Adrenal gland (tissue), 9 donors: ENCODE measurements at regions not wholly inside any gene's neighbourhood (a gene's known extent, or its start where the extent isn't known, plus 50 kb on each side); places are given as distances from the start of the nearest gene placed in this dataset.

Experiments used
- DNase-seq, 7 donors: peaks; one replicate each; pipeline ENCODE4 v3.0.0-alpha.2; 2019 to 2020
- H3K27ac ChIP-seq, 5 donors: fragments of 200-600 bp; sonication (generic) in 4 of 5; 1 replicate in 3 of 5; 2 replicates in 2 of 5; pipeline versions ENCODE4 v1.5.1 to v1.8.0; 2016 to 2020; ENCODE audit warnings: mild to moderate bottlenecking in 1 of 5
- H3K27me3 ChIP-seq: fragments of 200-600 bp; 2 replicates; pipeline ENCODE4 v1.8.0; 2021
- H3K36me3 ChIP-seq, 2 donors: fragments of 200-600 bp; replicated peaks in 1 of 2; 1 replicate in 1 of 2; 2 replicates in 1 of 2; pipeline versions ENCODE4 v1.5.1 to v1.8.0; 2018 to 2022
- H3K4me1 ChIP-seq, 2 donors: fragments of 200-600 bp; replicated peaks in 1 of 2; 1 replicate in 1 of 2; 2 replicates in 1 of 2; pipeline versions ENCODE4 v1.5.1 to v1.8.0; 2018 to 2021
- H3K4me3 ChIP-seq, 4 donors: fragments of 200-600 bp; sonication (generic) in 3 of 4; one replicate each; pipeline ENCODE4 v1.5.1; 2016 to 2018
- H3K9me3 ChIP-seq, 3 donors: fragments of 200-600 bp; sonication (generic) in 1 of 3; replicated peaks in 1 of 3; 1 replicate in 2 of 3; 2 replicates in 1 of 3; pipeline versions ENCODE4 v1.5.1 to v1.8.0; 2016 to 2021
- POLR2A ChIP-seq, 2 donors: fragments of 450-650 bp; IDR thresholded peaks; one replicate each; pipeline ENCODE4 v1.6.1; 2017; ENCODE audit warnings: antibody characterized with exemption in 2 of 2, mild to moderate bottlenecking in 2 of 2, moderate library complexity in 1 of 2
- WGBS, 4 donors: extraction: QIAGEN DNeasy Blood & Tissue Kit in 2 of 4; methylation state at CpG; one replicate each; pipeline versions ENCODE4 v1.1.5 to v1.1.7; 2013 to 2017; 5-methylcytosine and 5-hydroxymethylcytosine counted together
- intact Hi-C, 2 donors: fragments of 100-400 bp; cut with DNase I; formaldehyde crosslinking; loops; one replicate each; pipeline versions ENCODE4 v1.14.1 to v1.15.0; 2022 to 2023
- small RNA-seq, 2 donors: library from RNA; depleted of rRNA; stranded (forward); fragments of <200 nt; gene quantifications; one replicate each; pipeline ENCODE3, GENCODE V24; 2016
- TF ChIP-seq, protein P1 (sequence below), 6 experiments: fragments of 450-650 bp in 4 of 6; fragments of 200-600 bp in 2 of 6; sonication (generic) in 1 of 6; IDR thresholded peaks; 1 replicate in 5 of 6; 2 replicates in 1 of 6; pipeline versions ENCODE4 v1.5.1 to v1.8.0; 2016 to 2021; ENCODE audit warnings: antibody characterized with exemption in 6 of 6, mild to moderate bottlenecking in 2 of 6, moderate library complexity in 1 of 6
- donor health status: healthy with polysubstance abuse.
- donor health status: Bipolar disorder and iron deficiency.
- donor health status: DM: yes; HTN: yes; CAD: no.
- donor health status: DM: no; HTN: no; CAD: no.
- donor health status: DM: no; HTN: no; CAD: no.

DNA sequence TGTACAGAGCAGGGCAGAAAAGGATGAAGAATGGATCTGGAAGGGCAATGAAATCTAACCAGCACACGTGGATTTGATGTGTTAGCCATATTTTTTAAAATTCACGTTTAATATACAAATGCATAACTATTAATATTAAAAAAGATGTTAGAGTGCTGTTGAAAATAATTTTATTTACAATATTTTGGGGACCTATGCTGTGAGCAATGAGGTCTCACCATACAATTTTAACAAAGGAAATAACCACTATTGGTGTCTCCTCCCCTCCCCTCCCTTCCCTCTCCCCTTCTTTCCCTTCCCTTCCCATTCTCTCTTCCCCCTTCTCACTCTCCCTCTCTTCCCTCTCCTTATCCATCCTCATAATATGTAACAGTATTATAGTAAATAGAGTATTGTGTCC is 64.2 kb upstream of the GPR139 start:
- intact Hi-C loops, result no loop called here
- Histone ChIP-seq H3K27me3 (no peaks in the 10 kb centered on the region), H3K4me1 (no peaks in the 10 kb centered on the region), H3K27ac (no peak overlapping the region), H3K4me3 (no peak overlapping the region), H3K9me3 (no peaks in the 10 kb centered on the region), H3K36me3 (no peaks in the 10 kb centered on the region)
- 65 to 81% (median 68%) methylated on average over 2 of the region's 2 CpGs for WGBS, 4 donors
- DNase-seq, result no peak
- no peak for TF ChIP-seq POLR2A (IDR thresholded peaks at IDR 0.05)
- TF ChIP-seq, protein P1, sequence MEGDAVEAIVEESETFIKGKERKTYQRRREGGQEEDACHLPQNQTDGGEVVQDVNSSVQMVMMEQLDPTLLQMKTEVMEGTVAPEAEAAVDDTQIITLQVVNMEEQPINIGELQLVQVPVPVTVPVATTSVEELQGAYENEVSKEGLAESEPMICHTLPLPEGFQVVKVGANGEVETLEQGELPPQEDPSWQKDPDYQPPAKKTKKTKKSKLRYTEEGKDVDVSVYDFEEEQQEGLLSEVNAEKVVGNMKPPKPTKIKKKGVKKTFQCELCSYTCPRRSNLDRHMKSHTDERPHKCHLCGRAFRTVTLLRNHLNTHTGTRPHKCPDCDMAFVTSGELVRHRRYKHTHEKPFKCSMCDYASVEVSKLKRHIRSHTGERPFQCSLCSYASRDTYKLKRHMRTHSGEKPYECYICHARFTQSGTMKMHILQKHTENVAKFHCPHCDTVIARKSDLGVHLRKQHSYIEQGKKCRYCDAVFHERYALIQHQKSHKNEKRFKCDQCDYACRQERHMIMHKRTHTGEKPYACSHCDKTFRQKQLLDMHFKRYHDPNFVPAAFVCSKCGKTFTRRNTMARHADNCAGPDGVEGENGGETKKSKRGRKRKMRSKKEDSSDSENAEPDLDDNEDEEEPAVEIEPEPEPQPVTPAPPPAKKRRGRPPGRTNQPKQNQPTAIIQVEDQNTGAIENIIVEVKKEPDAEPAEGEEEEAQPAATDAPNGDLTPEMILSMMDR (IDR thresholded peaks at IDR 0.05), result no peak

DNA sequence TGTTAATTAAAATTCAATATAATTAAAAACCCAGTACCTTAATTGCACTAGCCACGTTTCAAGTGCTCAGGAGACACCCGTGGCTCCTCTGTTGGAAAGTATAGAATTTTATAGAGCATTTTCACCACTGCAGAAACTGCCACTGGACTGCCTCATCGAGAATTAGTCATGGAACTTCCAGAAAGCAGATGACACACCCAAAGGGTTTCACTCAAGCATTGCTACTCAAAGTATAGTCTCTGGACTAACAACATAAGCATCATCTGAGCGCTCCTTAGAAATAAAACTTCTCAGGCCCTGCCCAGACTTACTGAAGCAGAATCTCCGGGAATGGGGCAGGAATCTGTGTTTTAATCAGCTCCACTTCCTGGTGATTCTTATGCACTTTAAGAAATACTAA is 63.5 kb upstream of the GPR139 start:
- 63 to 76% (median 71%) methylated on average over 5 of the region's 5 CpGs for WGBS, 4 donors
- H3K27me3 ChIP-seq, result no peaks in the 10 kb centered on the region
- H3K4me1 ChIP-seq, result no peaks in the 10 kb centered on the region
- TF ChIP-seq, protein P1 (IDR thresholded peaks at IDR 0.05), result no peak
- TF ChIP-seq POLR2A (IDR thresholded peaks at IDR 0.05), result no peak
- H3K27ac ChIP-seq, result no peak overlapping the region
- intact Hi-C loops, result no loop called here
- no peak for DNase-seq
- H3K9me3 ChIP-seq, result no peaks in the 10 kb centered on the region
- H3K4me3 ChIP-seq, result no peak overlapping the region
- H3K36me3 ChIP-seq, result no peaks in the 10 kb centered on the region

DNA sequence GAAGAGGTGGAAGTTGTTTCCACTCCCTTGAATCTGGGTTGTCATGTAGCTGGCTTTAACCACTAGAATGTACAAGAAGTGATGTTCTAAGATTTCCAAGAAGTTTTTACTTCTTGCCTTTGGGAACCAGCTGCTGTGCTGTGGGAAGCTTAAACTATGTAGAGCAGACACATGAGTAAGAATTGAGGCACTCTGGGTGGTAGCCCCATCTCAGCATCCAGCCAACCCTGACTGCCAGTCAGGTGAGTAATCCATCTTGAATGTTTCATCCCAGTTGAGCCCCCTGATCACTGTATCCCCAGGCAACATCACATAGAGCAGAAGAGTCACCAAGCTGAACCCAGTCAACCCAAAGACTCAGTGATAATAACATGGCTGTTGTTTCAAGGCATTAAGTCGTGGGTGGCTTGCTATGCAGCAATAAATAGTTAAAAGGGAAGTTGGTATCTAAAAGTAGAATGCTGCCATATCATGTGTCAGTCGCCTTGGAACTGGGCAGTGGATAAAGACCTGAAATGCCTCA is 62.8 kb upstream of the GPR139 start:
- no peaks in the 10 kb centered on the region for H3K36me3 ChIP-seq
- intact Hi-C loops, result no loop called here
- 53 to 72% (median 62%) methylated on average over 2 of the region's 2 CpGs for WGBS, 4 donors
- DNase-seq, result no peak
- no peaks in the 10 kb centered on the region for H3K9me3 ChIP-seq
- H3K27ac ChIP-seq, result no peak overlapping the region
- TF ChIP-seq, protein P1 (IDR thresholded peaks at IDR 0.05), result no peak
- no peak for TF ChIP-seq POLR2A (IDR thresholded peaks at IDR 0.05)
- H3K4me3 ChIP-seq, result no peak overlapping the region
- H3K4me1 ChIP-seq, result no peaks in the 10 kb centered on the region
- no peaks in the 10 kb centered on the region for H3K27me3 ChIP-seq

DNA sequence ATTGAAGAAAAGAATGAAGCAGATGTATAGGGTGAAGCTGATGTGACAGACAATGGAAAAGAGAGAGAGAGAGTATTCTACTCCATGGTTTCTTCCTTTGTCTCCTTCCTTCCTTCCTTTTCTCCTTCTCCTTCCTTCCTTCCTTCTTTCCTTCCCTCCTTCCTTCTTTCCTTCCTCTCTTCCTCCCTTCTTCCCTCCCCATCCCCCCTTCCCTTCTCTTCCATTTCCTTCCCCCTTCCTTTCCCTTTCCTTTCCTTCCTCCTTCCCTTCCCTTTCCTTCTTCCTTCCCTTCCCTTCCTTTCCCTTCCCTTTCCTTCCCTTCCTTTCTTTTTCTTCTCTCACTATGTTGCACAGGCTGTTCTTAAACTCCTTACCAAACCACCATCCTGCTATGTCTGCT is 55.7 kb upstream of the GPR139 start:
- H3K27ac ChIP-seq, result no peak overlapping the region
- TF ChIP-seq POLR2A (IDR thresholded peaks at IDR 0.05), result no peak
- TF ChIP-seq, protein P1 (IDR thresholded peaks at IDR 0.05), result no peak
- no peak overlapping the region for H3K4me3 ChIP-seq
- DNase-seq, result no peak
- H3K9me3 ChIP-seq, result no peaks in the 10 kb centered on the region
- H3K27me3 ChIP-seq, result no peaks in the 10 kb centered on the region
- intact Hi-C loops, result no loop called here
- H3K4me1 ChIP-seq, result no peaks in the 10 kb centered on the region
- H3K36me3 ChIP-seq, result no peaks in the 10 kb centered on the region

Small RNA genes in the stretch of these regions (small RNA-seq; reads per million reads assigned to genes)
- 0 reads per million in 2 donors for gene SNRPEP3
